PC-9 (cell line): ENCODE measurements at regions not wholly inside any gene's neighbourhood (a gene's known extent, or its start where the extent isn't known, plus 50 kb on each side); places are given as distances from the start of the nearest gene placed in this dataset.

Experiments
- BruUV-seq: library from RNA; stranded (reverse); fragments of 400-500 nt; replicated peaks from 2 replicates; lab custom pipeline; 2021; lab: Mats Ljungman, UMichigan
- CTCF ChIA-PET: fragments of 300-600 bp; sonication (Branson Sonifier 250); formaldehyde crosslinking; loops from one replicate; lab custom pipeline; 2022; ENCODE audit warnings: antibody characterized with exemption; lab: Charles Lee
- POLR2A ChIA-PET: fragments of 300-600 bp; sonication (Branson Sonifier 250); formaldehyde crosslinking; loops from one replicate; lab custom pipeline; 2022; ENCODE audit warnings: antibody characterized with exemption; ENCODE audit not compliant: unreplicated experiment; lab: Charles Lee
- DNase-seq, 2 experiments: peaks; one replicate each; pipeline versions ENCODE4 v3.0.0 to v3.0.0-alpha.2; 2015 to 2022; ENCODE audit warnings: mixed read lengths in 1 of 2
- H2AFZ ChIP-seq: fragments of 200-600 bp; sonication (generic); 2 replicates; pipeline ENCODE4 v1.8.1; 2017; ENCODE audit warnings: antibody characterized with exemption
- H3F3A ChIP-seq: fragments of 200-600 bp; sonication (generic); 2 replicates; pipeline ENCODE4 v1.8.1; 2017; ENCODE audit warnings: antibody characterized with exemption, mild to moderate bottlenecking, low read depth; ENCODE audit not compliant: insufficient read depth
- H3K27ac ChIP-seq: fragments of 200-600 bp; sonication (generic); 2 replicates; pipeline ENCODE4 v1.6.1; 2016; ENCODE audit warnings: mixed run types
- H3K27me3 ChIP-seq: fragments of 200-600 bp; sonication (generic); 2 replicates; pipeline ENCODE4 v1.6.1; 2016; ENCODE audit warnings: low read depth, mixed run types; ENCODE audit not compliant: insufficient read depth
- H3K36me3 ChIP-seq: fragments of 200-600 bp; sonication (generic); 2 replicates; pipeline ENCODE4 v1.6.1; 2016; ENCODE audit warnings: low read depth, mixed run types
- H3K4me1 ChIP-seq: fragments of 200-600 bp; sonication (generic); replicated peaks from 2 replicates; pipeline ENCODE4 v1.6.1; 2016; ENCODE audit warnings: mixed run types; ENCODE audit not compliant: insufficient read depth
- H3K4me2 ChIP-seq: fragments of 200-600 bp; sonication (generic); 2 replicates; pipeline ENCODE4 v1.6.1; 2017; ENCODE audit warnings: mixed run types
- H3K4me3 ChIP-seq: fragments of 200-600 bp; sonication (generic); 2 replicates; pipeline ENCODE4 v1.6.1; 2016; ENCODE audit warnings: mixed run types
- H3K79me2 ChIP-seq: fragments of 200-600 bp; sonication (generic); 2 replicates; pipeline ENCODE4 v1.6.1; 2017; ENCODE audit warnings: low read depth, mixed run types
- H3K9me2 ChIP-seq: fragments of 200-600 bp; sonication (generic); 2 replicates; pipeline ENCODE4 v1.8.1; 2017; ENCODE audit warnings: mild to moderate bottlenecking; ENCODE audit not compliant: insufficient read depth
- H3K9me3 ChIP-seq: fragments of 200-600 bp; sonication (generic); 2 replicates; pipeline ENCODE4 v1.8.1; 2016; ENCODE audit warnings: low read depth; ENCODE audit not compliant: insufficient read depth
- H4K20me1 ChIP-seq: fragments of 200-600 bp; sonication (generic); 2 replicates; pipeline ENCODE4 v1.8.1; 2017; ENCODE audit not compliant: insufficient read depth
- CTCF ChIP-seq: fragments of 200-600 bp; sonication (generic); conservative IDR thresholded peaks from 2 replicates; pipeline ENCODE4 v1.6.1; 2017; ENCODE audit warnings: mixed run types, antibody characterized with exemption, mild to moderate bottlenecking, moderate library complexity
- EZH2 ChIP-seq: fragments of 200-600 bp; sonication (generic); IDR thresholded peaks from 2 replicates; pipeline ENCODE4 v1.8.0; 2017; ENCODE audit warnings: antibody characterized with exemption, low read depth
- intact Hi-C: fragments of 100-400 bp; cut with micrococcal nuclease; formaldehyde crosslinking; loops from one replicate; pipeline ENCODE4 v1.10.0; 2022; ENCODE audit not compliant: unreplicated experiment

DNA sequence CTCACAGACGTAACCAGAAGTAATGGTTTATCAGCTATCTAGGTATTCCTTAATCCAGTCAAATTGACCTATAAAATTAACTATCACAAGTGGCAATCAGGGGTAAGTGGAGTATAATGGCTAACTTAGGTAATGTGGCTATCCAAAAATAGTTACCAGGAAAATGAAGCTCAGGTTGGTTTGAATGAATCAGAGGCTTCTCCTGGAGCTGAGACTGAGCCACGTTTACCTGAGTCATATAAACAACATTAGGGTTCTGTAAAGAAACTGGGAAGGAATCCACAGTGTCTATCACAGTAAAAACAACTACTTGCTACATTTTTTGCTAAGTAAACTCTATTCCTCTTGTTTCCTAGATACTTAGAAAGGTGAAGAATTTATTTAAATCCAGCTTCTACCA, 236.0 kb upstream of the SPHKAP start:
- Histone ChIP-seq H2AFZ (peak overlapping the region; percentile 50), H3K9me2 (no peaks in the 10 kb centered on the region), H3K9me3 (peaks cover 7% of the 10 kb centered on the region; the same call in 1 of the 2 replicates), H3K4me2 (peak overlapping the region; percentile 59), H3K4me1 (peaks cover 15% of the 10 kb centered on the region), H3K4me3 (no peak overlapping the region), H3K27me3 (no peaks in the 10 kb centered on the region), H3K36me3 (no peaks in the 10 kb centered on the region), H4K20me1 (no peaks in the 10 kb centered on the region), H3K27ac (peak overlapping the region; percentile 59), H3K79me2 (no peaks in the 10 kb centered on the region), H3F3A (0 out of 2 replicates have a peak, but pooled peaks cover 9% of the 10 kb centered on the region)
- DNase-seq = peak in 1 of 2 experiments; percentile 44
- intact Hi-C loops = no loop called here
- TF ChIP-seq CTCF (no peak), EZH2 (no peak)
- no TSS peak for BruUV-seq
- POLR2A ChIA-PET = interaction anchor here (0.7 kb wide), 1 partner anchor 144 kb away, joined by 3 read pairs; no protein-coding TSS in a partner anchor
- CTCF ChIA-PET = no interaction called here

DNA sequence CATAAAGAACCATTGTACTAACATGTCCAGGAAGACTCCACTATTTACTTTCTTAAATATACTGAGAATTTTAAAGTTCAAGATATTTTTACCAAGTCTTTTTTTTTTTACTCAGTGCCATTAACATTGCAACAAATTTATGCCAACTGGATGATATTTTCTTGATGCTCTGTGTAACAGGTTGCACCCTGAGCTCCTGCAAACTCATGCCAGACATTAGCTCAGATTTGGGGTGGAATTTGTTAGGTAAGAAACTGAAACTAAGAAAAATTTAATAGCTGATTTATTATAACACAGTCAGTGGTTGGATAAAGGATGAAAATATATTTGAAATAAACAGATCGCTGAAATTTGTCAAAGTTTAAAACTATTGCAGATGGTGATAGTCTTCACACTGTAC, 228.6 kb upstream of the SPHKAP start:
- no peak overlapping the region for H3K4me2 ChIP-seq
- H3K79me2 ChIP-seq = no peaks in the 10 kb centered on the region
- intact Hi-C loops = no loop called here
- CTCF ChIA-PET = no interaction called here
- H3K9me2 ChIP-seq = no peaks in the 10 kb centered on the region; the same call in 1 of the 2 replicates
- H3K27ac ChIP-seq = no peak overlapping the region
- no peaks in the 10 kb centered on the region for H3K27me3 ChIP-seq
- H3K4me1 ChIP-seq = no peaks in the 10 kb centered on the region
- H3F3A ChIP-seq = no peaks in the 10 kb centered on the region
- H3K4me3 ChIP-seq = no peak overlapping the region
- H4K20me1 ChIP-seq = no peaks in the 10 kb centered on the region
- POLR2A ChIA-PET = no interaction called here
- H3K36me3 ChIP-seq = no peaks in the 10 kb centered on the region
- DNase-seq = no peak
- H2AFZ ChIP-seq = no peak overlapping the region
- TF ChIP-seq CTCF = no peak
- no peak for TF ChIP-seq EZH2
- no peaks in the 10 kb centered on the region for H3K9me3 ChIP-seq
- no TSS peak for BruUV-seq

GRCh38 chr2:228409493-228409892, 228.0 kb upstream of the SPHKAP start:
- no peaks in the 10 kb centered on the region for H3K79me2 ChIP-seq
- no TSS peak for BruUV-seq
- H3K36me3 ChIP-seq = no peaks in the 10 kb centered on the region
- no peak for DNase-seq
- H3F3A ChIP-seq = no peaks in the 10 kb centered on the region
- no peaks in the 10 kb centered on the region; the same call in 1 of the 2 replicates for H3K9me2 ChIP-seq
- TF ChIP-seq CTCF = no peak
- TF ChIP-seq EZH2 = no peak
- H3K27ac ChIP-seq = no peak overlapping the region
- H2AFZ ChIP-seq = no peak overlapping the region
- H3K9me3 ChIP-seq = no peaks in the 10 kb centered on the region
- H3K4me1 ChIP-seq = no peaks in the 10 kb centered on the region
- ChIA-PET POLR2A (no interaction called here), CTCF (no interaction called here)
- H3K4me3 ChIP-seq = no peak overlapping the region
- H3K4me2 ChIP-seq = no peak overlapping the region
- no peaks in the 10 kb centered on the region for H3K27me3 ChIP-seq
- no peaks in the 10 kb centered on the region for H4K20me1 ChIP-seq
- intact Hi-C loops = no loop called here
